HG02938 (cell line): ENCODE measurements at regions not wholly inside any gene's neighbourhood (a gene's known extent, or its start where the extent isn't known, plus 50 kb on each side); places are given as distances from the start of the nearest gene placed in this dataset.
A peak's percentile ranks its signal among the peaks of the same experiment; 100 is the strongest.

Source experiments
- ATAC-seq: cut with Tn5 transposase; IDR thresholded peaks from one replicate; pipeline ENCODE4 v1.9.1; 2021; ENCODE audit warnings: mild to moderate bottlenecking, moderate library complexity; ENCODE audit not compliant: unreplicated experiment

DNA sequence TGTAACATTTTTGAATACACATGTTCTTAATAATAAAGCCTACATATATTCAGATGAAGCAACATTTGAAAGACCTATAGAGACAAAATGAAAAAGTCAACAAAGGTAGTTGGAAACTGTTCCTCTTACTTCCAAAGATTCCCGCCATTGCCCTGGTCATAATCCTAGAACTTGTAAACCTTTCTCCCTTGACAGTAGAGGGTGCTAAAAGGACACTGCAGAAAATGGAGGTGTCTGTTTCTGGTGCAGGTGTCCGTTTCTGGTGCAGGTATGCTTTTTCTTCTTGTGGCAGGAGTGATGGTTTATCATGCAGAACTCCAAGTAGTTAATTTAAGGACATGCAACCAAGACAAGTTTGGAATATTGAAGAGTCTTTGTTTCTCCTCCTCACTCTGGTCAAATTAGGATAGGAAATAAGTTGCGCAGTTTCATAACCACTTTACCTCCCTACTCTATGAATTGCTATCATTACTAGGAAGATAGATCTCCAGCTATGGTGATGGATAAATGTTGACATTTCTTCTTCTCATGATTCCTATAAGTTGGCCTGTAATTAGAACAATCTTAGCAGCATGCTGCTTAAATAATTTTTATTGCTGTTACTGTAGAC, 56.0 kb upstream of the FAM174A start:
- ATAC-seq = no peak

DNA sequence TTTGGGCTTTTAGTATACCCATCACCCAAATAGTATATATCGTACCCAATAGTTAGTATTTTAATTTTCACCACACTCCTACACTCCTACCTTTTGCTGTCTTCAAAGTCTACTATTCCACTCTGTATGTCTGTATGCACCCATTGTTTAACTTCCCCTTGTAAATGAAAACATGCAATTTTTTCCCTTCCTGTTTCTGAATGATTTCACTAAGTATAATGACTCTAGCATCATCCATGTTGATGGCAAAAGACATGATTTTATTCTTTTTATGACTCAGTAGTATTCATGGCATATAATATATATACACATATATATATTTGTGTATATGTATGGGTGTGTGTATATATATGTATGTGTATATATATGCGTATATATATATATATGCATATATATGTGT, 63.1 kb upstream of the FAM174A start:
- ATAC-seq = no peak

DNA sequence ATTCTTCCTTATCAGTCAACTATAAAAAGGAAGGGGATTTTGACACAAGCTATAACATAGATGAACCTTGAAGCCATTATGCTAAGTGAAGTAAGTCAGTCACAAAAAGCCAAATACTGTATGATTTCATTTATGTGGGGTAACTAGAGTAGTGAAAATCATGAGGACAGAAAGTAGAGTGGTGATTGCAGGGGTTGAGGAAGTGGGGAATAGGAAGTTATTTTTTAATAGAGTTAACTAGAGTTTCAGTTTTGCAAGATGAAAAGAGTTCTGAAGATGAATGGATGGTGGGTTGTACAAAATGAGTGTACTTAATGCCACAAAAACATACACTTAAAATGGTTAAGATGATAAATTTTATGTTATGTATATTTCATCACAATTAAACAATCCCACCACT, 65.4 kb upstream of the FAM174A start:
- peak; percentile 98 for ATAC-seq

- no peak for ATAC-seq
These were observed 70.8 kb upstream of the FAM174A start for GRCh38 chr5:100464418-100464817.

DNA sequence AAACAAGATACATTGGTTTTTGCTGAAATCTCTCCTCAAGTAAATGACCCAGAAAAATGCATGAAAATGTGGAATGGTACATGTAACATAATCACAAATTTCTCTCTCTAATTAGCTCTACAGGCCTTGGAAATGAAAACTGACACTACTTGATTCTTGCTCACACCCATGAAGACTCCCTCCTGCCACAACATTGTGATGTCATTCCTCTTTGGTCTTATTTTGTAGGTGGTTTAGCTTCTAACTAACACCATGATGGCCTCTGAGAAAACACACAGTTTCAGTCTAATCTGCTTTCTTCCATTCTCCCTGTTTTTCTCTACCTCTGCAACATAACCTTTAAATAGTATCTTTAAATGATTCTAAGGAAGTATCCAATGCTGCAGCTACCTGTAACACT, 78.6 kb upstream of the FAM174A start:
- no peak for ATAC-seq

DNA sequence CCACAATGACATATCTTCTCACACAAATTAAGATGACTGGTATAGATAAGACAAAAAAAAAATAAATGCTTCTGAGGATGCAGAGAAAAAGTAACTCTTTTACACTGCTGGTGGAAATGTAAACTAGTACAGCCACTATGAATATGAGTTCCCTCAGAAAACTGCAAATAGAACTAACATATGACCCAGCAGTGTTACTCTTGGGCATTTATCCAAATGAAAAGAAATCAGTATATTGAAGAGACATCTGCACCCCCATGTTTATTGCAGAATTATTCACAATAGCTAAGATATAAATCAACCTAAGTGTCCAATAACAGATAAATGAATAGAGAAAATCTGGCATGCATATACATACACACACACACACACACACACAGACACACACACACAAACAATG, 83.0 kb upstream of the FAM174A start:
- ATAC-seq = no peak

GRCh38 chr5:100448111-100448528, 87.1 kb upstream of the FAM174A start:
- no peak for ATAC-seq

- no peak for ATAC-seq
These were observed 88.2 kb upstream of the FAM174A start for GRCh38 chr5:100446879-100447430.

GRCh38 chr5:100444961-100445360, 90.2 kb upstream of the FAM174A start:
- no peak for ATAC-seq

DNA sequence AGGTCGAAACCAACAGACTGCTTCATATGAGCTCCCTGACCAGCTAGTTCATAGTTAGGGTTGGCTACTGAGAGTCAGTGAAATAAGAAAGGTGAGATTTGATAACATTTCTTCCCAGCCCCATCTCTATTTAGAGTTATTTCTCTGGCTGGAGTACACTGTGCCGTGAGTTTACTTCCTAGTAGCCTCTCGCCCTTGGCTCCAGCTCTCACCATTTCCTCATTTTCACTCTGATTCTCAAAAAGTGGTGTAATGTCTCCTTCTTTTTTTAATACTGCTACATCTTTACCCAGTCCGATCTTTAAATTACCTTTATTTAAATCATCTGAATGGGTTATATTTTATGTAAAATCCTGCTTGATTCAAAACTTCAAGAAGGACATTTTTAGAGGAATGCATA, 100.4 kb upstream of the FAM174A start:
- ATAC-seq = no peak

DNA sequence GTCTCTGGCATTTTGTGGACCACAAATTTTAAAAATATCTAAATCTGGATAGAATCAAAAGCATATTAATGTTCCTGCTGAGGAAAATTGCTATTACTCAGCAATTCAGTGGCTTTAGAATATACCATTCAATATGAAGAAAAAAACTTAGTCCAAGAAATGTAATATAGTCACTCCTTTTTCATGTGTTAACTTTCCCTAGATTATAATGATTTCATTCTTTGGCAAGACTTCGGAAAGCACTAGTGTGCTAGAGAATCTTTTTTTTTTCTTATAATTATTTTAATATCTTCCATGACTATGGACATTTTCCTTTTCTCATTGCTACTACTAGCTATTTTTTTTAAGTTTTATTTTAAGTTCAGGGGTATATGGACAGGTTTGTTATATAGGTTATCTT, 102.4 kb upstream of the FAM174A start:
- ATAC-seq = no peak

DNA sequence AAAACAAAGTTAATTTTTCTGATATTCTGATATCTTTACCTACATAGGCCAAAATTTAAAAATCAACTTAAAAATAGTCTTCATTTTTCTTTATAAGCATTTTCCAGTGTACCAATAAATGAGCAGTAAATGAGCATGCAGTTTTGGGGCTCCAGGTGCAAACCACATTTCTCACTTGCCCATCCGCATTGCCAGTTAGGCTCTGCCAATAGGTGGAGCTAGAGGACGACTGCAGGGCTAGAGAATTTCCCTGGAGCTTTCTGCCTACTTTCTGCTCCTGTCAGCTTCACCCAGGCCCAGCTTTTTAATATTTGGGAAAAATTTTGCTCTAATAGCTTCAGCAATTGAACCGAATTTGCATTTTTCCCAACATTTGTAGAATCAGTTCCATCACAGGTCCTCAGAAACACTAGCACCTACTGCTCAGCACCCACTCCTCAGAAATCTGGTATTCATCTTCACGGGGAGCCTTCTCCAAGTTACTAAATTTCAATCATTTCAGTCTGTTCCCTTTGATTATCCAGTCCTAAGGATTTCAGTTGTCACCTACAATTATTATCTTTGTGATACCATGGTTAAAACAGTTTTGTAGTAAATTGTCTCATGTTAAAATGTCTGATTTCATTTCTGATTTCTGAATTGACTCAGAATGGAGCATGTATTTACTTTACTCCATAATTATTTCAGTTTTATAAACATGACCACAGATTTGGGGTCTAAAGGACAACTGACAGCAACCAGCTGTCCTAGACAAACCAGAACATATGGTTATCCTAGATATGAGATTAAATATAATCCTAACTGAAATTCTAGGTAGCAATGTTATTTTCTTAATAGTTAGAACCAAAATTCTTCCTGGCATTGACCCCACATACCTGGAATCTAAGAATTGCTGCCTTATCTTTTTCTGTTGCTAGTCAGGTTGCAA, 104.6 kb upstream of the FAM174A start:
- ATAC-seq = peak; percentile 73

DNA sequence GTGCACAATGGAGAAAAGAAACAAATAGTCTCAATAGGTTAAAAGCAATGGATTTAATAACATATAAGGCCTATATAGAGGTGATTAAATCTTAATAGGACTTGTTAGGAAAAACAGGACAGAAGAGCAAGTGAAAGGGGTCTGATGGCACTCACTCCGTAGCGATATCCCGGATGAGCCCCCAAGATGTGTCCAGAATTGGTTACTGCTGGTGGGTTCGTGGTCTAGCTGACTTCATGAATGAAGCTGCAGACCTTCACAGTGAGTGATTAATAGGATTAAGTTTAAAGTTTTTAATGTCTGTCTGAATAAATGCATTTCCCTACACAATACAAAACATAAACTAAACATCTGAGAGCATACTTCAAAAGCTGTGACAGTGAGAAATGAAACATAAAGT, 110.4 kb upstream of the FAM174A start:
- ATAC-seq = no peak

GRCh38 chr5:100424017-100424416, 111.2 kb upstream of the FAM174A start:
- ATAC-seq = no peak

DNA sequence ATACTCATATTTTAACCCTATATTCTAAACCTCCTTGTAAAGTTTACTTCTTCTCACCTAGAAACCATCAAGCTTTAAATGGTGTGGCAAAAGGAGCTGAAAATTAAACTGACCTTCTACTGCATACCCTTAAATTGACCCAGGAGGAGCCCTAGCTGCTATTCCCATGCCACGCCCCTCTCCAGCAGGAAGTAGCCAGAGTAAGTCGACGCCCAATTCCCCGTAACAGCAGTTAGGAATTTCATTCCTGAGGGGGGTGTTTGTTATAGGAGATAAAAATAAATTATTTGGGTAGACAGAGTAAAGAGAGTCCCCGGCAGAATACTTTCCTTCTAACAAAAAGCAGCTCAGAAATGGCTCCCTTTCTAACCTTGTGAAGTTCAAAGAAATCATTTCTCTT, 111.8 kb upstream of the FAM174A start:
- no peak for ATAC-seq

GRCh38 chr5:100421360-100421759, 113.8 kb upstream of the FAM174A start:
- ATAC-seq = no peak

- ATAC-seq = no peak
These were observed 116.9 kb upstream of the FAM174A start for GRCh38 chr5:100418231-100418630.

DNA sequence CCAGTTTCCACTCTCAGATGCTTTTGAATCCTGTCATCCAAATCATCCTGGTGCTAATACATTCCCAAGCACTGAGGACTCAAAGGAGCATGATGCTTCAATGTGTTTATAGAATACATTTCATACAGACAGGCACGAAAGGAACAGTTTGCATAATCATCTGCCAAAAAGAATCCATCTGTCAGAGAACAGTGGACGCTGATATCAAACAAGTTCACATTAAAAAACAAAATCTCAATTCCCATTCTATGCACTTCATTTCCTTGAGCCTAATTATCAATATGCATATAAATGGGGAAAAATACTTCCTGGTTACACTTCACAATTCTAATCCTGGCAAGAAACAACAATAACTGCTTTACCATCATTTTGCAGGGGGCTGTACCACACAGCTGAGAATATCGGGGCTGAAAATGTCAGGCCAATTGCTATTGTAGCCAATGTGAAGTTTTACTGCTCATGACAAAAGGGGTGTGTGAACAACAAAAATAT, 125.5 kb upstream of the FAM174A start:
- ATAC-seq = no peak

DNA sequence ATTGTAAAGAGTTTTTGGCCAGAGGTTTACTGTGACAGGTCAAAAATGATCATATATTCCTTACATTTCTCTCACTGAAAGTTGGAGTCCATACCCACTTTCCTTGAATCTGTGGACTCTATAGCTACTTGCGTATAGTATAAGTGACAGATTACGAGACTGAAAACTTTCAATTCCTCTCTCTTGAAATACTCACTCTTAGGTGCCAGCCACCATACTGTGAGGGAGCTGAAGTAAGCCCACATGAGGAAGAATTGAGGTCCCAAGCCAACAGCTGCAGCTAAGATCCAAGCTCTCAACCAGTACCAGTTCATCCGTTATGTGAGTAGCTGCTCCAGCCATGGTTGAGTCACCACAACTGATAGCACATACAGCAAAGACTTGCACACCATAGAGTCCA, 128.1 kb upstream of the FAM174A start:
- no peak for ATAC-seq

- no peak for ATAC-seq
These were observed 128.5 kb upstream of the FAM174A start for GRCh38 chr5:100406640-100407039.

- ATAC-seq = no peak
These were observed 133.1 kb upstream of the FAM174A start for GRCh38 chr5:100402071-100402470.

DNA sequence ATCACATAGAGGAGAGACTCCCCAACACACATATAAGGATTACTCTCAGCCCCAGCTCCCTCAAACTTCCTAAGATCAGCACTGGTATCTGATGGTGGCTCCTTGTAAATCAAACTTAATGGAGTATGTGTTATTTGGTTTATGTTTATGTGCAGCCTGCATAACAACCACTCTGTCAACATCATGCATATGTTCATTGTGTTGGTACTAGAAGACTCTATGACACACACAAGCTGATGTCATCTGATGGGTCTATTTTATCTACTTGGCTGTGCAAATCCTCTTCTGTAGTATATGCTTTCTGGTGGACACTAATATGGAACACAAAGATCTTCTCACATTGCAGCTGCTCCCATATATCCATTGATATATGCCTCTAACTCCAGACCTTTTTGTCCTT, 134.0 kb upstream of the FAM174A start:
- no peak for ATAC-seq
